ENCODE measurements at regions not wholly inside any gene's neighbourhood (a gene's known extent, or its start where the extent isn't known, plus 50 kb on each side); places are given as distances from the start of the nearest gene placed in this dataset.
"Not testable (repeated sequence)": the region's sequence is repeated elsewhere in the genome, so short reads cannot be mapped to it uniquely, and the experiment has no call there.

GRCh38 chr17:21814272-21814671, 121.9 kb downstream of the KCNJ18 start:
- TF ChIP-seq CTCF (IDR thresholded peaks at IDR 0.05 in 8 of 11, conservative IDR thresholded peaks at IDR 0.05 in 3 of 11); POLR2A (IDR thresholded peaks at IDR 0.05); POLR2AphosphoS5 (IDR thresholded peaks at IDR 0.05): not testable (repeated sequence)

Measured in spleen (tissue), 7 donors.